Panc1 (cell line): ENCODE measurements at regions not wholly inside any gene's neighbourhood (a gene's known extent, or its start where the extent isn't known, plus 50 kb on each side); places are given as distances from the start of the nearest gene placed in this dataset.
"Not testable (repeated sequence)": the region's sequence is repeated elsewhere in the genome, so short reads cannot be mapped to it uniquely, and the experiment has no call there.

Source experiments
- ATAC-seq: fragments of 200-7000 bp; cut with Tn5 transposase; 2 replicates; pipeline ENCODE4 v1.9.1; 2020; ENCODE audit warnings: mild to moderate bottlenecking, moderate library complexity
- BruUV-seq: library from RNA; stranded (reverse); fragments of 400-500 nt; replicated peaks from 2 replicates; lab custom pipeline; 2021; lab: Mats Ljungman, UMichigan
- CTCF ChIA-PET: fragments of 300-600 bp; sonication (Branson Sonifier 250); formaldehyde crosslinking; loops from one replicate; lab custom pipeline; 2022; ENCODE audit warnings: antibody characterized with exemption; lab: Charles Lee
- POLR2A ChIA-PET: fragments of 300-600 bp; sonication (Branson Sonifier 250); formaldehyde crosslinking; loops from one replicate; lab custom pipeline; 2022; ENCODE audit warnings: antibody characterized with exemption; lab: Charles Lee
- DNase-seq: peaks from one replicate; pipeline ENCODE4 v3.0.0-alpha.2; 2010; ENCODE audit warnings: low read depth, low spot score
- H3K27ac ChIP-seq: 2 replicates; pipeline ENCODE4 v1.5.1; 2011; ENCODE audit warnings: mild to moderate bottlenecking, low read length, inconsistent platforms
- H3K27me3 ChIP-seq: fragments of 200-500 bp; sonication (Bioruptor generic); 2 replicates; pipeline ENCODE4 v1.6.0; 2014; ENCODE audit warnings: low read length, inconsistent platforms; ENCODE audit not compliant: control insufficient read depth, insufficient read depth
- H3K36me3 ChIP-seq: fragments of 200-500 bp; sonication (Bioruptor generic); 2 replicates; pipeline ENCODE4 v1.5.1; 2014; ENCODE audit warnings: inconsistent platforms, mild to moderate bottlenecking, low read length, moderate library complexity; ENCODE audit not compliant: control insufficient read depth, insufficient read depth
- H3K4me1 ChIP-seq: 2 replicates; pipeline ENCODE4 v1.5.1; 2011; ENCODE audit warnings: inconsistent platforms, mild to moderate bottlenecking, low read length, moderate library complexity; ENCODE audit not compliant: control insufficient read depth, insufficient read depth
- H3K4me3 ChIP-seq, 2 experiments: 2 replicates each; pipeline ENCODE4 v1.5.1; 2011 to 2012; ENCODE audit warnings: low read depth in 2 of 2, low read length in 2 of 2, mild to moderate bottlenecking in 2 of 2, inconsistent platforms in 1 of 2, moderate library complexity in 1 of 2
- H3K9me3 ChIP-seq: fragments of 200-500 bp; sonication (Bioruptor generic); 2 replicates; pipeline ENCODE4 v1.5.1; 2014; ENCODE audit warnings: low read depth, mild to moderate bottlenecking, inconsistent platforms, low read length, moderate library complexity; ENCODE audit not compliant: control insufficient read depth, insufficient read depth
- CTCF ChIP-seq: fragments of 450-650 bp; IDR thresholded peaks from 2 replicates; pipeline ENCODE4 v1.5.1; 2017; ENCODE audit warnings: mild to moderate bottlenecking
- POLR2AphosphoS5 ChIP-seq: IDR thresholded peaks from 2 replicates; pipeline ENCODE4 v1.6.1; 2012; ENCODE audit warnings: mild to moderate bottlenecking, low read depth, low read length, moderate library complexity
- REST ChIP-seq, 2 experiments: IDR thresholded peaks; 2 replicates each; pipeline ENCODE4 v1.6.1; 2011 to 2012; ENCODE audit warnings: low read depth in 2 of 2, control low read depth in 1 of 2, low read length in 1 of 2, mild to moderate bottlenecking in 1 of 2, moderate library complexity in 1 of 2; ENCODE audit not compliant: insufficient read depth in 1 of 2
- SIN3A ChIP-seq: IDR thresholded peaks from 2 replicates; pipeline ENCODE4 v1.6.1; 2012; ENCODE audit warnings: low read depth, mild to moderate bottlenecking, low read length, moderate library complexity, borderline replicate concordance; ENCODE audit not compliant: insufficient read depth
- TCF7L2 ChIP-seq: IDR thresholded peaks from 2 replicates; pipeline ENCODE4 v1.6.1; 2011; ENCODE audit warnings: mild to moderate bottlenecking, low read depth, low read length, inconsistent platforms
- in situ Hi-C: cut with HindIII; loops from 2 replicates; pipeline ENCODE4 v1.10.0; 2016; ENCODE audit warnings: low sequenced_read_pairs, low pct_unique_long_range_greater_than_20kb
- intact Hi-C: fragments of 100-400 bp; cut with micrococcal nuclease; formaldehyde crosslinking; loops from one replicate; pipeline ENCODE4 v1.10.0; 2022; ENCODE audit not compliant: unreplicated experiment

GRCh38 chr9:82882748-82883147 is 180.2 kb downstream of the RASEF start:
- ATAC-seq (no peak), DNase-seq (no peak)
- intact Hi-C loops (no loop called here), in situ Hi-C loops (no loop called here)
- H3K4me3 ChIP-seq = no peak overlapping the region
- no peaks in the 10 kb centered on the region for H3K36me3 ChIP-seq
- no peaks in the 10 kb centered on the region for H3K27me3 ChIP-seq
- CTCF ChIA-PET = no interaction called here
- no peaks in the 10 kb centered on the region for H3K4me1 ChIP-seq
- BruUV-seq = no TSS peak
- H3K9me3 ChIP-seq = no peaks in the 10 kb centered on the region
- TF ChIP-seq REST (IDR thresholded peaks at IDR 0.05; ENCODE audit: insufficient read depth in 1 of 2, low read depth in 2 of 2, low read length in 1 of 2) (no peak), TCF7L2 (no peak), POLR2AphosphoS5 (no peak), CTCF (no peak), SIN3A (no peak)
- H3K27ac ChIP-seq = no peak overlapping the region
- POLR2A ChIA-PET = no interaction called here

GRCh38 chr9:82883436-82883835 is 179.5 kb downstream of the RASEF start:
- ATAC-seq (no peak), DNase-seq (no peak)
- intact Hi-C loops (no loop called here), in situ Hi-C loops (no loop called here)
- Histone ChIP-seq H3K4me1 (no peaks in the 10 kb centered on the region), H3K4me3 (no peak overlapping the region), H3K27me3 (no peaks in the 10 kb centered on the region), H3K36me3 (no peaks in the 10 kb centered on the region), H3K9me3 (no peaks in the 10 kb centered on the region), H3K27ac (no peak overlapping the region)
- BruUV-seq = no TSS peak
- CTCF ChIA-PET = no interaction called here
- TF ChIP-seq REST (IDR thresholded peaks at IDR 0.05; ENCODE audit: insufficient read depth in 1 of 2, low read depth in 2 of 2, low read length in 1 of 2) (no peak), SIN3A (no peak), CTCF (no peak), TCF7L2 (no peak), POLR2AphosphoS5 (no peak)
- POLR2A ChIA-PET = no interaction called here

- H3K36me3 ChIP-seq, H3K4me3 ChIP-seq, H3K9me3 ChIP-seq, intact Hi-C loops, H3K27ac ChIP-seq, ATAC-seq, H3K4me1 ChIP-seq, POLR2A ChIA-PET, H3K27me3 ChIP-seq, DNase-seq, in situ Hi-C loops, BruUV-seq, CTCF ChIA-PET: not testable (repeated sequence)
Observed at GRCh38 chr9:82883974-82884373, 179.0 kb downstream of the RASEF start.
